HCT116 (cell line): ENCODE measurements at regions not wholly inside any gene's neighbourhood (a gene's known extent, or its start where the extent isn't known, plus 50 kb on each side); places are given as distances from the start of the nearest gene placed in this dataset.

Source experiments
- ATAC-seq: fragments of 200-7000 bp; cut with Tn5 transposase; 2 replicates; pipeline ENCODE4 v1.9.1; 2020; ENCODE audit warnings: mild to moderate bottlenecking, moderate library complexity
- BruUV-seq: library from RNA; stranded (reverse); fragments of 400-500 nt; replicated peaks from 2 replicates; lab custom pipeline; 2021; lab: Mats Ljungman, UMichigan
- CTCF ChIA-PET: fragments of 300-600 bp; sonication (Branson Sonifier 250); formaldehyde crosslinking; loops from one replicate; lab custom pipeline; 2021; ENCODE audit warnings: antibody characterized with exemption; lab: Charles Lee
- POLR2A ChIA-PET: fragments of 300-600, 350-600 bp; sonication (Branson Sonifier 250); formaldehyde crosslinking; loops from one replicate; lab custom pipeline; 2021; ENCODE audit warnings: antibody characterized with exemption; lab: Charles Lee
- RAD21 ChIA-PET, 2 experiments: fragments of 300-600 bp; sonication (Branson Sonifier 250); formaldehyde crosslinking; loops; one replicate each; lab custom pipeline; 2023; ENCODE audit warnings: low total read pairs in 2 of 2; ENCODE audit not compliant: uncharacterized antibody in 2 of 2, unreplicated experiment in 2 of 2, low non-redundant PET in 1 of 2; lab: Charles Lee
- DNase-seq: peaks from one replicate; pipeline ENCODE4 v3.0.0-alpha.2; 2010; ENCODE audit warnings: low read depth, low spot score
- H2AFZ ChIP-seq: fragments of 200-600 bp; shearing (Covaris generic), sonication (generic); 2 replicates; pipeline ENCODE4 v1.6.1; 2017; ENCODE audit warnings: low read depth, mixed run types, mixed read lengths, antibody characterized with exemption, low read length; ENCODE audit not compliant: poor library complexity, severe bottlenecking
- H3K27ac ChIP-seq: 2 replicates; pipeline ENCODE4 v1.5.1; 2012; ENCODE audit warnings: low read depth, low read length
- H3K27me3 ChIP-seq: fragments of 200-600 bp; sonication (generic); 2 replicates; pipeline ENCODE4 v1.6.1; 2016; ENCODE audit warnings: mixed run types, low read length, mixed read lengths; ENCODE audit not compliant: insufficient read depth
- H3K36me3 ChIP-seq, 2 experiments: fragments of 200-500 bp in 1 of 2; fragments of 200-600 bp in 1 of 2; sonication (Bioruptor generic) in 1 of 2; sonication (generic) in 1 of 2; 2 replicates each; pipeline versions ENCODE4 v1.5.1 to v1.6.1; 2014 to 2016; ENCODE audit warnings: low read length in 2 of 2, inconsistent platforms in 1 of 2, mixed read lengths in 1 of 2, mixed run types in 1 of 2; ENCODE audit not compliant: insufficient read depth in 2 of 2, control insufficient read depth in 1 of 2
- H3K4me1 ChIP-seq, 2 experiments: fragments of 200-600 bp in 1 of 2; sonication (generic) in 1 of 2; 2 replicates each; pipeline versions ENCODE4 v1.5.1 to v1.6.1; 2012 to 2017; ENCODE audit warnings: low read length in 2 of 2, inconsistent platforms in 1 of 2, mild to moderate bottlenecking in 1 of 2, mixed read lengths in 1 of 2, mixed run types in 1 of 2, moderate library complexity in 1 of 2; ENCODE audit not compliant: insufficient read depth in 2 of 2, control insufficient read depth in 1 of 2
- H3K4me2 ChIP-seq: fragments of 200-600 bp; sonication (generic); 2 replicates; pipeline ENCODE4 v1.6.1; 2017; ENCODE audit warnings: mixed run types, low read length, mixed read lengths
- H3K4me3 ChIP-seq, 2 experiments: fragments of 200-600 bp in 1 of 2; sonication (generic) in 1 of 2; replicated peaks in 1 of 2; 2 replicates each; pipeline ENCODE4 v1.5.1; 2011 to 2016; ENCODE audit warnings: low read length in 2 of 2, control low read depth in 1 of 2, low read depth in 1 of 2, mild to moderate bottlenecking in 1 of 2, mixed read lengths in 1 of 2, mixed run types in 1 of 2
- H3K79me2 ChIP-seq: fragments of 200-600 bp; sonication (generic); 2 replicates; pipeline ENCODE4 v1.6.1; 2017; ENCODE audit warnings: mild to moderate bottlenecking, mixed run types, low read length, moderate library complexity, mixed read lengths; ENCODE audit not compliant: insufficient read depth
- H3K9ac ChIP-seq: fragments of 200-600 bp; sonication (generic); 2 replicates; pipeline ENCODE4 v1.6.1; 2016; ENCODE audit warnings: low read length, mixed read lengths
- H3K9me2 ChIP-seq: fragments of 200-600 bp; sonication (generic), shearing (Covaris generic); 2 replicates; pipeline ENCODE4 v1.6.1; 2017; ENCODE audit warnings: mixed run types, mild to moderate bottlenecking, moderate library complexity; ENCODE audit not compliant: insufficient read depth
- H3K9me3 ChIP-seq, 2 experiments: fragments of 200-500 bp in 1 of 2; fragments of 200-600 bp in 1 of 2; sonication (Bioruptor generic) in 1 of 2; sonication (generic) in 1 of 2; 2 replicates each; pipeline ENCODE4 v1.6.1; 2014 to 2017; ENCODE audit warnings: low read length in 2 of 2, mixed read lengths in 2 of 2, inconsistent platforms in 1 of 2, low read depth in 1 of 2, mild to moderate bottlenecking in 1 of 2, mixed run types in 1 of 2, moderate library complexity in 1 of 2; ENCODE audit not compliant: control insufficient read depth in 1 of 2, insufficient read depth in 1 of 2
- H4K20me1 ChIP-seq: fragments of 200-600 bp; sonication (generic), shearing (Covaris generic); 2 replicates; pipeline ENCODE4 v1.6.1; 2017; ENCODE audit warnings: mixed run types, mild to moderate bottlenecking, moderate library complexity; ENCODE audit not compliant: insufficient read depth
- EGR1 ChIP-seq: IDR thresholded peaks from 2 replicates; pipeline ENCODE4 v1.6.1; 2012; ENCODE audit warnings: low read depth
- EZH2phosphoT487 ChIP-seq: fragments of 200-600 bp; IDR thresholded peaks from 2 replicates; pipeline ENCODE4 v1.6.1; 2018; ENCODE audit warnings: antibody characterized with exemption, borderline replicate concordance
- FOSL1 ChIP-seq: IDR thresholded peaks from 2 replicates; pipeline ENCODE4 v1.6.1; 2012; ENCODE audit warnings: low read depth
- JUND ChIP-seq: IDR thresholded peaks from 2 replicates; pipeline ENCODE4 v1.6.1; 2012
- POLR2A ChIP-seq: IDR thresholded peaks from 2 replicates; pipeline ENCODE4 v1.7.0; 2011; ENCODE audit warnings: borderline replicate concordance; ENCODE audit not compliant: insufficient read depth, insufficient read length; ENCODE audit errors: extremely low read depth
- POLR2AphosphoS5 ChIP-seq: IDR thresholded peaks from 2 replicates; pipeline ENCODE4 v1.6.1; 2011; ENCODE audit warnings: mild to moderate bottlenecking, low read depth, low read length, moderate library complexity
- RAD21 ChIP-seq: IDR thresholded peaks from 2 replicates; pipeline ENCODE4 v1.6.1; 2012; ENCODE audit warnings: low read depth, mild to moderate bottlenecking
- SRF ChIP-seq: IDR thresholded peaks from 2 replicates; pipeline ENCODE4 v1.6.1; 2012; ENCODE audit warnings: low read depth
- TCF7L2 ChIP-seq: IDR thresholded peaks from 2 replicates; pipeline ENCODE4 v1.7.0; 2011; ENCODE audit warnings: borderline replicate concordance, inconsistent platforms; ENCODE audit not compliant: insufficient read depth, insufficient read length; ENCODE audit errors: extremely low read depth
- YY1 ChIP-seq: IDR thresholded peaks from 2 replicates; pipeline ENCODE4 v1.6.1; 2011; ENCODE audit warnings: low read length, low read depth, moderate library complexity, mild to moderate bottlenecking; ENCODE audit not compliant: insufficient replicate concordance; ENCODE audit errors: extremely low read depth
- ZNF274 ChIP-seq: fragments of 200-500 bp; sonication (Bioruptor generic); IDR thresholded peaks from 2 replicates; pipeline ENCODE4 v1.6.1; 2014; ENCODE audit warnings: mild to moderate bottlenecking, low read depth, low read length, inconsistent platforms
- intact Hi-C: fragments of 100-400 bp; cut with micrococcal nuclease; formaldehyde crosslinking; loops from 2 replicates; pipeline ENCODE4 v1.10.0; 2022
- TF ChIP-seq, protein P1 (sequence below): IDR thresholded peaks from 2 replicates; pipeline ENCODE4 v1.6.1; 2012; ENCODE audit warnings: low read depth

DNA sequence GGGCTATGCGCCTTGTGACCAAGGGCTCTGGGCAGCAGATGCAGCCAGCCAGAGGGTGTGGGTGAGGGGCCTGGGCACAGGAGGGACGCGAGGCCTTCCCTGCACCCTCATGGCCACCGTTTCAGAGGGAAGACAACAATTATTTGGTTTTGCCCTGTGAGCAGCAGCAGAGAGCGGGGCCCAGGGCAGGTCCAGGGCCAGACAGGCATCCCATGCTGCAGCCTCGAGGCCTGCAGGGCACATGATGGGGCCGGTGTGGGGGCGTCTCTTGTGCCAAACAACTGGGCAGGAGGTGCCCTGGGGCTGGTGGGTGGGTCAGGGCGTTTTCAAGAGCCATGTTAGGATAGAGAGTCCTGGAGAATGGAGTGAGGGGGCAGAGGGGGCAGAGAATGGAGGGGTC is 79.4 kb downstream of the SCGB2B2 start:
- CTCF ChIA-PET, result no interaction called here
- BruUV-seq, result no TSS peak

More for the DNA sequence above, 79.4 kb downstream of the SCGB2B2 start:
- Histone ChIP-seq H3K4me3 (no peak overlapping the region), H2AFZ (no peak overlapping the region), H3K9me3 (no peaks in the 10 kb centered on the region), H3K4me2 (no peak overlapping the region), H3K4me1 (peaks cover 0 to 8% of the 10 kb centered on the region in 2 experiments; a peak in 1 of 4 replicates), H3K36me3 (no peaks in the 10 kb centered on the region), H3K79me2 (no peaks in the 10 kb centered on the region), H3K9ac (no peak overlapping the region), H3K27ac (no peak overlapping the region), H4K20me1 (no peaks in the 10 kb centered on the region), H3K27me3 (no peaks in the 10 kb centered on the region), H3K9me2 (no peaks in the 10 kb centered on the region)
- no peak for ATAC-seq
- TF ChIP-seq EGR1 (no peak), FOSL1 (no peak), ZNF274 (no peak), TCF7L2 (no peak), JUND (no peak), YY1 (no peak), RAD21 (no peak), SRF (no peak), EZH2phosphoT487 (no peak), POLR2AphosphoS5 (no peak), POLR2A (no peak)
- TF ChIP-seq, protein P1, sequence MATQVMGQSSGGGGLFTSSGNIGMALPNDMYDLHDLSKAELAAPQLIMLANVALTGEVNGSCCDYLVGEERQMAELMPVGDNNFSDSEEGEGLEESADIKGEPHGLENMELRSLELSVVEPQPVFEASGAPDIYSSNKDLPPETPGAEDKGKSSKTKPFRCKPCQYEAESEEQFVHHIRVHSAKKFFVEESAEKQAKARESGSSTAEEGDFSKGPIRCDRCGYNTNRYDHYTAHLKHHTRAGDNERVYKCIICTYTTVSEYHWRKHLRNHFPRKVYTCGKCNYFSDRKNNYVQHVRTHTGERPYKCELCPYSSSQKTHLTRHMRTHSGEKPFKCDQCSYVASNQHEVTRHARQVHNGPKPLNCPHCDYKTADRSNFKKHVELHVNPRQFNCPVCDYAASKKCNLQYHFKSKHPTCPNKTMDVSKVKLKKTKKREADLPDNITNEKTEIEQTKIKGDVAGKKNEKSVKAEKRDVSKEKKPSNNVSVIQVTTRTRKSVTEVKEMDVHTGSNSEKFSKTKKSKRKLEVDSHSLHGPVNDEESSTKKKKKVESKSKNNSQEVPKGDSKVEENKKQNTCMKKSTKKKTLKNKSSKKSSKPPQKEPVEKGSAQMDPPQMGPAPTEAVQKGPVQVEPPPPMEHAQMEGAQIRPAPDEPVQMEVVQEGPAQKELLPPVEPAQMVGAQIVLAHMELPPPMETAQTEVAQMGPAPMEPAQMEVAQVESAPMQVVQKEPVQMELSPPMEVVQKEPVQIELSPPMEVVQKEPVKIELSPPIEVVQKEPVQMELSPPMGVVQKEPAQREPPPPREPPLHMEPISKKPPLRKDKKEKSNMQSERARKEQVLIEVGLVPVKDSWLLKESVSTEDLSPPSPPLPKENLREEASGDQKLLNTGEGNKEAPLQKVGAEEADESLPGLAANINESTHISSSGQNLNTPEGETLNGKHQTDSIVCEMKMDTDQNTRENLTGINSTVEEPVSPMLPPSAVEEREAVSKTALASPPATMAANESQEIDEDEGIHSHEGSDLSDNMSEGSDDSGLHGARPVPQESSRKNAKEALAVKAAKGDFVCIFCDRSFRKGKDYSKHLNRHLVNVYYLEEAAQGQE, result no peak
- DNase-seq, result no peak
- intact Hi-C loops, result no loop called here
- POLR2A ChIA-PET, result no interaction called here
- RAD21 ChIA-PET, result no interaction called here
